CD1c-positive myeloid dendritic cell (primary cell): ENCODE measurements at regions not wholly inside any gene's neighbourhood (a gene's known extent, or its start where the extent isn't known, plus 50 kb on each side); places are given as distances from the start of the nearest gene placed in this dataset.
"Not testable (repeated sequence)": the region's sequence is repeated elsewhere in the genome, so short reads cannot be mapped to it uniquely, and the experiment has no call there.

Experiments used
- DNase-seq: peaks from one replicate; pipeline ENCODE4 v3.0.0-alpha.2; 2016; ENCODE audit errors: extremely low spot score

DNA sequence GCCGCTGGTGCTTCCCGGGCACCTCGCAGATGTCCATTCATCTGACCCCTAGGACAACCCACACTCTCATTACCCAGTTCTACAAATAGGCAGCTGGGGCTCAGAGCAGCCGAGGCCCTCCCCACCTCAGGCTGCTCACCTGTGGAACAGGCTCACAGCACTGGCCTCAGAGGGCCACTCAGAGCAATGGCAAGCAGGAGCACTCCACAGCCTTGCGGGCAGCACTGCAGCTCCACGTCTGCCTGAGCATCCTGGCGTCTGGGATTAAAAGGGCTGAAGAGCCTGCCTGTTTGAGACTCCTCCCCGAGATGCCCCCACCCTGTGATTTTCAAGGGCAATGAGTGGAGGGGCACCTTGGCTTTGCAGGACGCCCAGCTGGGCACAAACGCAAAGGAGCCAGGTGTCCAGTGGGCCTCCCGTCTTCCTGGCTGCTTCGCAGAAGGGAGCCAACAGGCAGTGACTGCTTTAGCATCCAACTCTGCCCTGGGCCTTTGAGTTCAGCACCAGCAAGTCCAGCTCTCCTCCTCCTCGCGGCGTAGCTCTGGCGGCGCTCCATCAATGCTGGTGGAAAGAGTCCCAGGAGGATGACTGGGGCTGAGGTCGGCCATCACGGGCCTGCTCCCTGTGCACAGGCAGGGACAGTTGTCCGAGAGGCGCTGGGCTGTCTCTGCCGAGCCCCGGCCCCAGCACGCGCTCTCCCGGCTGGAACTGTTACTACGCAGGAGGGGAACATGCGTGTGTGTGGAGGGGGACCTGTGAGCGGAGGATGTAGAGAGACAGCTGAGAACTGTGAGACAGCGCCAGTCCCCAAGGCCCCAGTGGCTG is 297.2 kb downstream of the NDUFA10 start:
- no peak for DNase-seq

GRCh38 chr2:239727182-239727775 is 297.9 kb downstream of the NDUFA10 start:
- no peak for DNase-seq

GRCh38 chr2:239726631-239727181 is 298.4 kb downstream of the NDUFA10 start:
- DNase-seq, result no peak

- DNase-seq, result no peak
Measured at GRCh38 chr2:239726091-239726591, 299.0 kb downstream of the NDUFA10 start.

GRCh38 chr2:239725551-239725890 is 299.6 kb downstream of the NDUFA10 start:
- DNase-seq, result no peak

GRCh38 chr2:239724851-239725550 is 300.1 kb downstream of the NDUFA10 start:
- no peak for DNase-seq

GRCh38 chr2:239724194-239724849 is 300.8 kb downstream of the NDUFA10 start:
- DNase-seq, result no peak

- DNase-seq, result no peak
Measured at GRCh38 chr2:239723486-239724193, 301.5 kb downstream of the NDUFA10 start.

DNA sequence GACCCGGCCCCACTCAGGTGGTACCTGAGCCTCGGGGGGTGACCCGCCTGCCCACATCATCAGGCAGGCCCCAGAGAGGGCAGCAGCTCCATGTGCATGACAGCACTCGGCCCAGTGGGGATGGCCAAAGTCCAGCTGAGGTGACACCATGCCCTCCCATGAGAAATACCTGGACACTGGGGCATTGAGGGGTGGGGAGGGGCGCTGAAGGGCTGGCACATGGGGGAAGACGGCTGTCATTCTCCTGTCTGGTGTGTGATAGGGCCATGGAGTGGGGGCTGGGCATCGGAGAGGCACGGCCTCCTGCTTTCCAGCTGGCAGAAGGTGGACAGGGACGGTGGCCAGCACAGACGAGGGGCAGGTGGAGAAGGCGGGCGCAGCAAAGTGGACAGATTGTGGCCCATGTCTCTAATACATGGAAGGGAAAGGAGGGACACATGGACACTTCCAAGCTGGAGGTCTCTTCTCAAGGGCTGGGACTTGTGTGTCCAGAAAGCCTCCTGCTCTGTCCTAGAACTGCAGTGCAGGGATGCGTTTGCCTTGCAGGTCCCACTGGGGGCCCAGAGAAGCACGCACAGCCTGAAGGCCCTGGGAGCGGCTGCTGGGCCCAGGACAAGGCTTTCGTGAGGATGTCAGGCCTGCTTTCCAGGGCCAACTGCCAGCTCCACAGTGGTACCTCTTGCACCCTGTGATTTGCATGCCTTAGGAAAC is 302.2 kb downstream of the NDUFA10 start:
- no peak for DNase-seq

DNA sequence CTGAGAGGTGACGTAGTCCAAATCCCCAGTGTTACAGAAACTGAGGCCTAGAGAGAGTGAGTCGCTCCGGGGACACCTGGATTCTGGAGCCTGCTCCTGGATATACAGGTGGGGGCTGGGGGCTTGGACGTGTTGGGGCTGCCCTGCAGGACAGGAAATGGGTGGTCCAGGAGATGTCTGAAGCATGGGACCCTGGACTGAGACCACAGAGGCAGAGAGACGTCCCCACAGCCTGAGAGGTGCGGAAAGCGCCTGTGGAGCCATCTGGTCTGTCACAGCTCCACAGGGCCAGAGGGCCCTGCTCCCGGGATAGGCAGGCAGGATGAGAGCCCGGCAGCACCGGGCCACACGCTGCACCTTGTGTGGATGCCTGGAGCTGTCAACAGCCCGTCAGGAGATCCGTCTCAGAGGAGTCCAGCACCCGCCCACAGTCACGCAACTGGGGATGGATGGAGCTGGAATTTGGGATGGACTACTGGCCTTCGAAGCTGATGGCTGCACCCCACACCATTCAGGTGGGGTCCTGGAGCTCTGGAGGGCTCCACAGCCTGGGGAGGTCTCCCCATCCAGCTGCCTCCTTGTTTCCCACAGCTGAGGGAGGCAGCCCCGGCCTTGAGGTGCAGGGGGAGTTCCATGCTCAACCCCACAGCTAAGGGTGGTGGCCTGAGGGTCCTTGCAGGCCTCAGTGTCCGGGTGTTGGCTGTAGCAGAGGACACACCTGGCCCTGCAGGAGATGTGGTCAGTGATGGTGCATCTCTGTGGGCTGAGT is 303.0 kb downstream of the NDUFA10 start:
- DNase-seq, result no peak

GRCh38 chr2:239721531-239721930 is 303.6 kb downstream of the NDUFA10 start:
- no peak for DNase-seq

- no peak for DNase-seq
Measured at GRCh38 chr2:239720361-239721360, 304.5 kb downstream of the NDUFA10 start.

- DNase-seq, result no peak
Measured at GRCh38 chr2:239719791-239720360, 305.3 kb downstream of the NDUFA10 start.

GRCh38 chr2:239718991-239719390 is 306.2 kb downstream of the NDUFA10 start:
- DNase-seq, result not testable (repeated sequence)

DNA sequence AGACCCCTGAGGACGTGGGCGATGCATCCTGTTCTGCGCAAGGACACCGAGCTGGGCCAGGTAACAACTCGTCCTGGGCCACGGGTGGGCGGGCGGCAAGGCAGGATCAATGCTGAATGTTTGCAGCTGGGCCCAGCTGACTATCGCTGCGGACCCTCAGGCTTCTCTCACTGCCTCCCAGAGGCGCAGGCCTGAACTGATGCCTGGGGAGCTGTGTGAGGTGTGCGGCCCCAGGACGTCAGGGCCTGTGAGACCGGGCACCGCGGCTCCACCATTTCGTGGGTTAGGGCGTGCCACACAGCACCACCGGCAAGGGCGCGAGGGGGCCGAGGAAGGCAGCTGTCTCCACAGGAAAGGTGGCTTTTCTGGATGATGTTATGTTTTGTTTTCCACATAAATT is 307.4 kb downstream of the NDUFA10 start:
- DNase-seq, result no peak

DNA sequence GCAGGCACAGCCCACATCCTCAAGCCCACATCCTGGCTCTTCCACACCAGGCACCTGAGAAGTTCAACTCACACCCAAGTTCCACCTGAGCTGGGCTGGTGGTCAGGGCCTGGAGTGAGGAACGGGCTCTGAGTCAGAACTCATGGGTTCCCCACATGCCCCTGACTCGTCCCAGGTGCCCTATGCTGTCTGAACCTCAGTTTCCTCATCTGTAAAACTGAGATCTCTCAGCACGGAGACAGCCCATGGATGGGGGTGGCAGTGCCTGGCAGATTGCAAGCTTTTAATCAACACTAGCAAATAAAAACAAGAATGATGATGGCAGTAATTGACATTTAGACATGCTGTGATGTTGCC is 307.8 kb downstream of the NDUFA10 start:
- DNase-seq, result no peak

DNA sequence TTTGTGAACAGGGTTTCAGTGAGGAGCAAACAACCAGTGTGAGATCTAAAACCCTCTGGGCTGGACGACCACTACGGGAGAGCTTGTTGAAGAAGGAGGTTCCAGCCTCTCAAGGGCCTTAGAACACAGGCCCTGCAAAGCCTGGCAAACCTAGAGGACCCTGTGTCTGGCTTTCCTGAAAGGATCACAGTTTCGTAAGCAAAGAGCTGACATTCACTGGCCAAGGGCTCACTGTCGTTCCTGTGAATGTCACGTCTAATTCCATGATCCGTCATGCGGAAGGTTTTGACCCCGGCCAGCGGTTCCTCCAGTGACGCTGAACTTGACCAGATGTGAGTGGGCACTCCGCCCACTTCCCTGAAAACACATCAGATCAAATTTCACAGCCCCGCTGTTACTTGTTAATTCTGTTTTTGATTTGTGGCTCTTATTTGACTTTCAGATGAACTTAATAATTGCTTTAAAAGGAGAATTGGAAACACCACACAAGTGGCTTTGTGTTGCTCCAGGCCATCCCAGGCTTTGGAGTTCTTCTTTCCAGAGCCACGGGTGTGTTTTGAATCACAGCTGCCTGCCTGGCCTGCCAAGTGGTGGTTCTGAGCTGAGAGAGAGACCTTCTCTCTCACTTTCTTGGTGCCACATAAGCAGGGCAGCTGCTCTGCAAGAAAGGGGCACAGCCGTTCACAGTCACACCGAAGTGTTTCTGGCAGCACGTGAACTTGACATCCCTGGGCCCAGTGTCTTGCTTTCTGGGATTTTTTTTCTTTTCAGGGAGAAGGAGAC is 308.4 kb downstream of the NDUFA10 start:
- DNase-seq, result no peak

- no peak for DNase-seq
Measured at GRCh38 chr2:239716009-239716408, 309.1 kb downstream of the NDUFA10 start.
